ENCODE measurements at regions not wholly inside any gene's neighbourhood (a gene's known extent, or its start where the extent isn't known, plus 50 kb on each side); places are given as distances from the start of the nearest gene placed in this dataset.
"Not testable (repeated sequence)": the region's sequence is repeated elsewhere in the genome, so short reads cannot be mapped to it uniquely, and the experiment has no call there.

DNA sequence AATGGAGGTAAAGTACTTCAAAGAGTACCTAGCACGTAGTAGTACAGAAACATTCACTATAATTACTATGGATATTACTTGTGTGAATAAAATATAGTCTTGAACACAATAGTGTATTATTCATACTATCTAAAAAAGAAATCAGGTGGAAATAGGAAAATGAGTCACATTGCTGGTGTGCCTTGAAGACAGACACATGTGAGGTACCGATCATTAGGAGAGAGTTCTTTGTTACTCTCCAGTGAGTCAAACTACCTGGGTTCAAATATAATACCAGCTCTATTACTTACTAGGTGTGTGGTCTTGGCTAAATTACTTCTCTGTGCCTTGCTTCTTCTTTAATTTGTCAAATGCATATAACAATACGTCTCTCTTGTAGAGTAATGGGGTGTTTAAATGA, 50.8 kb upstream of the BEND6 start:
- DNase-seq = no peak

DNA sequence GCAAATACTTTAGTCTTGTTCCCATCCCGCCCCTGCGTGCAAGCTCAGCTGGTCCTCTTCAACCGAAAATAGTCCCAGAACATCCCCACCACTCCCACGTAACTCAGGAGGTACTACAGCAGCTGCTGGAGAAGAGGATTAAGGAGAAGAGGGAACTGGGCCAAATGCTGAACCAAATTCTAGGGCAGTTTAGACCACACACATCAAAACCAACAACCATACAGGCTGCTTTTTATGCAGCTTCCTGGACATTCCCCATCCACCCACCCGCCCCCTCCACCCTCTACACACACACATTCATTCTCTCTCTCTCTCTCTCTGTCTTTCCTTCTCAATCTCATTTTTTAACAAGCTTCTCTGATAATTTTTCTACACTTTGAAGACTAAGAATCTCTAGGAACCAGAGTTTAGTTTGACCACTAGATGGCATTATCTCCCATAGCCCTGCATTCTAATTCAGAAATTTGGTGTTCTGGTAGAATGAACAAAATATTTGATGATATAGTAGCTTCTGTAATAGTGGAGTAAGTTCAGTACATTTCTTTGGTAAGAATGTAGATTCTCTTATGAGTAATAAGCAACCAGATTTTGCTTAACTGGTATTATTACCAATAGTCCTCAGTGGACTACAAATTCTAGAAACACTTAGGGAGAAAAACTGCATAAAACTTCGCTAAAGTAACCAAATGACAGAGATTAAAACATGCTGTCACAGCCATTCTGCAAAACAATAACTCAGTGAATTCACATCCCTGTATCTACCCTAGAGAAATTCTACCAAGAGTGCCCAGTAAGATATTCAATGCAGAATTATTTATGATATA, 52.1 kb upstream of the BEND6 start:
- DNase-seq = no peak

DNA sequence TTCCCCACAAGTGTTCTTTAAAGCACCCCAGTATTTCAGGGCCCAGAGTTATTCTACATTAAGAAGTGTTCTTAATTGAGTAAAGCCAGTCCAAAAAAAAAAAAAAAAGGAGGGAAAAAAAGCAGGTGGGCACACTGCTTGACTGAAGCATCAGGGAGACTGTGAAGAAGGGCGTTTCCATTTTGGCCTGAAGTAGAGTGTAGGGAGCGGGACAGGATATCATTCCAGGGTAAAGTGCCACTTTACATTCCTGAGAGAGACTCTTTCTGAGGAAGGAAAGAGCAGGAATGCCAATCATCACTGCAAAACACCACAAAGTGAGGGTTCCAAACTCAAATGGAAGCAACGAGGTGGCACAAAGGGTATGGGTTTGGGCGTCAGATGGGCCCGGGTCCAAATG, 54.1 kb upstream of the BEND6 start:
- DNase-seq = no peak

DNA sequence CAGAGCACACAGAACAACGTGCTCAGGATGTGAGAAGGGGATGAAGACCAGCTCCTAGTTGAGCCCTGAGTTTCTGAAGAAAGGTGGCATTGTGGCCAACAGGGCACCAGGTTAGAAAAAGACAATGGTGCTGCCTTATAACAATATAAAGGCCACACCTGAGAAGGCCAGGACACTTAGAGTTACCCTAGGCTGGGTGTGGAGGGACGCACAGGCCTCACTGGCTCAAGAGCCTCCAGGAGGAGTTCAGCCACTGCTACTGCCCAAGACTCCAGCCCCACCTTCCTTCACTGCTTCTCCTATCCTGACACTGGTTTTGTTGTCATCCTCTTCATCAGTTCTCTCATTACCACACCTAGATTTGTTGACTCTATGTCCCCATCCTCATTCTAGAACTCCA, 55.2 kb upstream of the BEND6 start:
- DNase-seq = no peak

DNA sequence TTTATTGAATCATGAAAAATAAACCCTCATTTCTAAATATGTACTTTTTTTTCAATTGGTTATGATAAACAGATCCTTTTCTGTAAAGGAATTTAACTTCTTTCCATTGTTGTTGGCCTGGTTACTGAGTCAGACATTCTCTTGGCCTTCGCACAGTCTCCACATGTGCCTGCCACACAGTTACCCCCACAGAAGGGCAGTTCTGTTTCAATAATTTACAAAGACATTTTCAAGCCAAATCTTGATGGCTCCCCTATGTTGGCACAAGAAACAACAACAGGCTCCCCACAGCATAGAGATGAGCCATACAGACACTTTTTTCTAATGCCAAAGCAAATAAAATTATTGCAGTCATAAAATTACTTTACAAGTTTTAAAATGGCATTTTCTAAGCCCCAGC, 55.6 kb upstream of the BEND6 start:
- no peak for DNase-seq

DNA sequence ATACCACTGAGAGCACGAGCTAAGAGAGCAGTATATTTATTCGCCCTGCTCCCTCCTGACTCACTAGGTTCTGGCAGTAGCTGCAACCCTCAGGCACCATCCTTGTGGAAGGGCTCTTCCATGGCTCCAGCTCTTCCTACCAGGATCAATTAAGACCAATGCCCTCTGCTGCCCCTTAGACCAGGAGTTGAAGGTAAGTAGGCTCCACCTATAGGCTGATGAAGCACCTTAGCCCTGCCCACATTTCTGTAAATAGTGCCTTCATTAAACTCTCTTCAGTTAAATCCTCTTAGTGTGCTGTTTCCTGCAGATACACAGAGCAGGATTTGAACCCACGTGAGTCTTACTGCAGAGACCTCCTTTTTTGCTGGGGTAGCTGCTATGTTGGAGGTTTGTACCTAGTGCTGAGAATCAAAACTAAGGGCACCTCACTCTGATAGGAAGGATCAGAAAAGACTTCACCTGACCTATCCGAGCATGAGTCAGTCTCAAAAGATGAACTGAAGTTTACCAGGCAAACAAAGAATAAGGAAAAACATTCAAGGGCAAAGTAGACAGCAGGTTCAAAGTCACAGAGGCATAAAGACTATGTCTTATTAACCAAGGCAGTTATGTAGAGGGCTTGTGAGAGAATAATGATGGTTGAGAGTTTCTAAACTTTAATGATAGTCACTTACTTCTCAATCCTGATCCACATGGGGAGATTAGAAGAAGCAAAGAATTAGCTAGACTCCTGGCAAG, 56.9 kb upstream of the BEND6 start:
- DNase-seq = no peak

DNA sequence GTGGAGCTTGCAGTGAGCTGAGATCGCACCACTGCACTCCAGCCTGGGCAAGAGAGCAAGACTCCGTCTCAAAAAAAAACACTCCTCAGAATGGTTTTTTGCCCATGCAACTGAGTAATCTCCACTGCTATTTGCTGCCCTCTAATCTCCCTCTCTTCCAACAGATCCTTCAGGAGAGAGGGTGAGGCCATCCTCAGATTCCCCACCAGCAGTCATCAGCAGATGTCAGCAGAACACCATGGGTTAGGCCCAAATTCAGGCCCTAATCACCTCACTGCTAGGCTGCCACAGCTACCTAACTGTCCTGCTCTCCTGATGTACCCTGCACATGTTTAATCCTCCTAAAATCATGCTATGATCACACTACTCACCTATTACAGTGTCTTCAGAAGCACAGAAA, 63.2 kb upstream of the BEND6 start:
- DNase-seq = no peak

DNA sequence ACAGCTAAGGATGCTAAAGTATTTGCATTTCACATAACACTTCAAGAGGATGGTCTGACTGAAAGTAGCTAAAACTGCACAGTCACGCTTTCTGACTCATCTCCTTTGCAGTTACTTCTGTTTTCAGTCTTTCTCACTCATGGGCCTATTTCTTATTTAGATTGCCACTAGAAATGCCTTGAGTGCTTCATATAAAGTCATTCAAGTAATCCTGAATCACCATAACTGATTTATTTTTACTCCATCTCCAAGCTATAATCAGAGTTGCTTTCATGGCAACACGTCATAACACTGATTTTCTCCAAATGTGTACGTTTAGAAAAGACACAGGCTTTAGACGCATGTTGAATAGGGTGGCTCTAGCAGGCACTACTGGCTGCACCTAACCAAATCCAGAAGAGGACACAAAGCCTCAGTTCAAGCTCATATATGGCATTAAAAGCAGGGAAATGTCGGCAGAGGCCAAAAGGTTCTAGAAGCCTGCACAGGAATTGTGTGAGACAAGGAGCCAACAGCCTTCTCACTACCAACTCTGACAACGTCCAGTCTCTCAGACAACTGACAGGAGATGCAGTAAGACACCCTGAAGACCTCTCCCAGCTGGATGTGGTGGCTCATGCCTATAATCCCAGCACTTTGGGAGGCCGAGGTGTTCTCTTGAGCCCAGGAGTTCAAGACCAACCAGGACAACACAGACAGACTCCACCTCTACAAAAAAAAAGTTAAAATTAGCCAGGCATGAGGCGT, 64.1 kb upstream of the BEND6 start:
- DNase-seq = no peak

DNA sequence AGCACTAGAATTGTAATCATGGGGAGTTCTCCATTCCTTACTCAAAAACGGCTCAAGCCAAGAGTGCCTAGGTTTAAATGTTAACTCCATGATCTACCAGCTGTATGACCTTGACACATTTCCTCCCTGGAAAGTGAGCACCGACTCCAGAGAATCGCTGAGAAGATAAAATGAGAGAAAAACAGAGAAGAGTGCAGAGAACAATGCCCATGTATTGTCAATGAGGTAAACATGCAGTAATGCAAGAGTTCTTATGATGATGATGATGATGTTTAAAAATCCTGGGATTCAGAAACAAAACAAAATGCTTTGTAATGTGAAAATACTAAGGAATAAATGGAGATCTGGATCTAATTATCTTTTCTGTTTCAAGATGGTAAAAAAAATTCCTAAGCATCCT, 64.8 kb upstream of the BEND6 start:
- no peak for DNase-seq

DNA sequence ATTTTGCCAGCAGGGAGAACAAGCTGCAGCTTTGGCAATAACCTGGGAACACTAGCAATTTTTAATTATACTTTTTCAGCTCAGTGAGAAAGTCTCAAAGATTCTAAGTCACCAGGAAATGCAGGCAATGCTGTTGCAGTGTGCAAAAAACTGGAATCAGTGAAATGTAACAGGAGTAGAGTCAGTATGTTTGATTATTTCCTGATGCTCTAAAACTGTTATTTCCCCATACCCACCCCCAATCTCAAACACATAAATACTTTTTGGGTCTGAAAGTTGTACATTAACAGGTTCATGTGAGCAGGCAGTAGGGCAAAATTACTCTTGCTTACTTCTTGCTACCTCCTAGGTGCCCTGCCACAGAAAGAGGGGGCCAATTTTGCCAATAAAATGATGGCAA, 65.4 kb upstream of the BEND6 start:
- DNase-seq = no peak

DNA sequence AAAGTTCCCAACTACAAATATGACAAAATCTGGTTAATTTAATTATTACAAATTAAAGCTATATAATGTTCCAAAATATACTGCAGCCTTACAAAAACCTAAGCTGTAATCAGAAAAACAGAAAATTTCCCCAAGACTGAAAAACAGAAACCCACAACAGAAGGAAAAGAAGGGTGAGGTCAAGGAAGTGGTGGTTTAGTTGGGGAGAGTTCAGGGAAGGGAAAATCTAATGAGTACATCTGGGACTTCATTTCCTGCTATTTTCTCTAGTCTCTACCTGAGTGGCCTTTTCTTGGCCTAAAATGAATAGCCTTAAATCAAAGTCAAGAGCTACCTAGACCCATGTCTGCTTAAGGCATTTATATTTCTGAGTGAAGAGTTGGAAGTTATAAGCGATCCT, 66.2 kb upstream of the BEND6 start:
- no peak for DNase-seq

DNA sequence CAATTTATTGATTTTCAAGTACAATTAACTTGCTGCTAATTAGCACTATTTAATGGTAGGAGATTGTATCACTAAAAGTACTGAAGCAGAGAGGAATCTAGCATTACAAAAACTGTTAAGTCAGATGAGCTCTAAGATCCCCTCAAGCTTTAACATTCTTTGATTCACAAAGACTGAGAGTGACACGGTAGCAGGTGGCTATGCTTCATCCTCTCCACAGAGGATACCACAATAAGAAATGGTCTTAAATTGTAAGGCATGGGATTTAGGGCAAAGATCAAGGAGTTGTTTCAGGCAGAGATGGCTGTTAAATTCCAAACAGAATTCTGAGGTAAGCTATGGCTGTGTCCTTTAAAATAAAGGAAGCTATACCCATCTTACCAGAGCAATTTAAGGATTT, 67.8 kb upstream of the BEND6 start:
- DNase-seq = no peak

DNA sequence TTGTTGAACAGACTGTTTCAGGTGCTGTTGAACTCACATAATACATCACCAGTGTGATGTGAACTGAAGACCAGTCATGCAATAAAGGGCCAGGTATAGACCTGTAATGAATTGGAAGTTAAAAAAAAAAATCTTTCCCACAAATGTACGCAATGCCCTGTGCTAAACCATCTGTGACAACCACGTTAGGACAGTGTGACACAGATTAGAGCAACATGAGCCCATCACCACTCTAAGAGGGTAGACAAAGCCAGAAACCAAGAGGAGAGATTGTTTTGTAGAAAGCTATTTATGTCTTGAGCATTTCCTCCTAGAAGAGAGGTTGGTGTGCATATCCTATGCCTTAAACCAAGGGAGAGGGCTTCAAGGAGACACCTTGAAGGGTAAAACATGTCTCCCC, 77.0 kb upstream of the BEND6 start:
- no peak for DNase-seq

DNA sequence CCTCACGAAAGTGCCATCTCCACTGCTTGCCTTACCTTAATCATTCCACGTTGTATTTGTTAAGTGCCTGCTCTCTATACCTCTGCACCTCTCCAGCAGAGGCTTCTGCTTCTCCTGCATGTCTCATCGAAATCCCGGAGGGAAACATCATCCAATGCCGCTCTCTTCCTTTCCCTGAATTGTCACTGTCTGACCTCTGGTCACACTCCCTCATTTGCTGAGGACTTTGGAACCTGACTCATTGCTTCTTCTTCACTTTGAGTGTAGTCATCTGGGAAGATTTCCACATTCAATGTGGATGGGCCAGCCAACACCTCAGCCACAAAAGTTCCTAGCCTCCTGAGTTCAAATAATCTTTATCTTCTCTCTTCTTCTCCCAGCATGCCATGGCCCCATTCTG, 78.9 kb upstream of the BEND6 start:
- DNase-seq = no peak

DNA sequence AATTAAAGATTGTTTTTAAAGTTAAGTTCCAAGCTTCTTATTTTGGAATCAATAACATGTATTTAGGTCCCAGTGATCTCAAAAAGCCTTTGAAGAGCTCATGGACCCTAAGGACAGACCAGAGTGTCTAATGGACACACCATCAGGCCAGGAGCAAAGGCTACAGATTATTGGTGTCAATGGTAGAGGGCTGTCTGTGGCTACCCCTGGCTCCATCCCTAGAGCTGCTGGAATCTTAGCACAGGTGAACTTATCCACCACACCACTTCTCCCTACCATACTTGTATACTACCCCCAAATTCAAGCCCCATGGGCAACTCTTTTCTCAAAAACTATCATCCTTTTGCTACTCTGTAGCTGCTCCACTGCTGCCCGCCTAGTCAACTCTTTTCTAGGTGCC, 79.4 kb upstream of the BEND6 start:
- DNase-seq = no peak

DNA sequence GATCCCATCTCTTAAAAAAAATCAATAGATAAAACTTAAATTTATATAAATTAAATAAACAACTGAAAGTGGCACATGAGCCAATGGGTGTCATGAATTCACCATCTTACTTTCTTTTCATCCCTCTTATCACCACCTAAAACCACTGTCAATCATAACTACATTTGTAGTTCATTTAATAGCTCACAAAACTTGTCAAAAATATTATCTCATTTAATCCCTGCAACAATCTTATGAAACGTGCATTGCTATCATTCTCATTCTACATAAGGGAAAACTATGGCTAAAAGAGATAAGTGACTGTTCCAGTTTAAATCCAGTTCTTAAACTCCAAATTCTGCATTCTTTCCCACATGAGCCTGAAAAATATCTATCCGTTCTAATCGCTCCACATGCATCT, 80.6 kb upstream of the BEND6 start:
- DNase-seq = no peak

DNA sequence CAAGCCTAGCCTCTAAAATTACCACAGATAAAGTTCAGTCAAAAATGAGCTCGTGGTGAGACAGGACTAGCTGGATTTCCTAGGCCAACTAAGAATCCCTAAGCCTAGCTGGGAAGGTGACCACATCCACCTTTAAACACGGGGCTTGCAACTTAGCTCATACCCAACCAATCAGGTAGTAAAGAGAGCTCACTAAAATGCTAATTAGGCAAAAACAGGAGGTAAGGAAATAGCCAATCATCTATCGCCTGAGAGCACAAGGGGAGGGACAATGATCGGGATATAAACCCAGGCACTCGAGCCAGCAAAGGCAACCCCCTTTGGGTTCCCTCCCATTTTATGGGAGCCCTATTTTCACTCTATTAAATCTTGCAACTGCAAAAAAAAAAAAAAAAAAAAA, 84.9 kb upstream of the BEND6 start:
- not testable (repeated sequence) for DNase-seq

DNA sequence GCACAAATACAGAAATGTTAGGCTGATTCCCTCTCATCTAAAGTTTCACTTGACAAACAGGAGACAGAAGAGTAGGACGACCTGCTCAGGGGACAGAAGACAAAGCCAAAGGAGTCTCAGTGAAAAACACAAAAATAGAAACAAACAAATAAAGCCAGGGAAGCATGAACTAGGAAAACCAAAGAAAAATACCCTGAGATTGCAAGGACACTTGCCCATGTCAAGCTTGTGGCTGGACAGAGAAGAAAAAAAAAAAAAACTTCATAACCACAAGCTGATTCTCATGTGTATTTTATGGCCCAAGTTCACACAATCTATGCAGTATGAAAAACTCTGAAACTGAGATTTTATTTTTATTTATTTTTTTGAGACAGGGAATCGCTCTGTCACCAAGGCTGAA, 85.6 kb upstream of the BEND6 start:
- DNase-seq = no peak

DNA sequence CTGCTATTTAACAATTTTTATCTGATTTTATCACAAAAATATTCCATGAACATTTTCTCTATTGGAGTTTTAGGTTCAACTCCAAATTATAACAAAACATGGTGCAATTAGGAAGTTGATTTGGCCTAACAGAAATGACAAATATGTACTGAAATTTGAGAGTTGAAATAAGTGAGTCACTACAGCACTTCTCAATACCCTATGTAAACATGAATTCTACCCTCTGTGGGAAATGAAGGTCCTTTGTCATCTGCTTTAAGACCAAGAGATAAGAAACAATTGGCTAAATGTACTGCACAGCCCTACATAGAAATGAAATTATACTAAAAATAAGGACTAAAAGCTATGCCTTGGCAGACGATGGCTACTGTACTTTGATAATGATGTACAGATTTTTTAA, 86.2 kb upstream of the BEND6 start:
- no peak for DNase-seq

DNA sequence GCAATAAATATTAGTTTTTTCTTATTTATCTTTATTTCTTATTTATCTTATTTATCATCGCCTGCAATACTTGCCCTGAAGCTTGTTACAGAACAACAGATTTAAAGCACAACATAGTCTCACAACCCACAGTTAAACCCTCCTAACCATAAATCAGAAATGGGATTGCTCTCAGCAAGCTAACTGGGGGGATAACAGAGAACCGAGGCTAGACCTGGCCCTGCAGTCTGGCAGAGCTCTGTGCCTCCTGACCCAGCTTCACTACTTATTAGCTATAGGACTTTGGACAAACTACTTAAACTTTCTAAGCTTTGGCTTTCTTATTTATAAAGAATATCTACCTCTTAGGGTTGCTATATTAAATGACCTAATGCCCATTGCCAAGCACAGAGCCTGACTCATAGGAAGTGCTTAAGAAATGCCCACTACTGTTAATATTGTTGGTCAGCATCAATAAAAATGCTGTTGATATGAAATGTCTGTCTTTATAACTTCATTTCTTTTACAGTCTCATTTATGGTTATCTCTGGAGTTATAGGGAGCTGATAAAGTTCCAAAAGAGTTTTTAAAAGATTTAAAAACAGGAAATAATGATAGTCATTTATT, 87.9 kb upstream of the BEND6 start:
- no peak for DNase-seq

DNA sequence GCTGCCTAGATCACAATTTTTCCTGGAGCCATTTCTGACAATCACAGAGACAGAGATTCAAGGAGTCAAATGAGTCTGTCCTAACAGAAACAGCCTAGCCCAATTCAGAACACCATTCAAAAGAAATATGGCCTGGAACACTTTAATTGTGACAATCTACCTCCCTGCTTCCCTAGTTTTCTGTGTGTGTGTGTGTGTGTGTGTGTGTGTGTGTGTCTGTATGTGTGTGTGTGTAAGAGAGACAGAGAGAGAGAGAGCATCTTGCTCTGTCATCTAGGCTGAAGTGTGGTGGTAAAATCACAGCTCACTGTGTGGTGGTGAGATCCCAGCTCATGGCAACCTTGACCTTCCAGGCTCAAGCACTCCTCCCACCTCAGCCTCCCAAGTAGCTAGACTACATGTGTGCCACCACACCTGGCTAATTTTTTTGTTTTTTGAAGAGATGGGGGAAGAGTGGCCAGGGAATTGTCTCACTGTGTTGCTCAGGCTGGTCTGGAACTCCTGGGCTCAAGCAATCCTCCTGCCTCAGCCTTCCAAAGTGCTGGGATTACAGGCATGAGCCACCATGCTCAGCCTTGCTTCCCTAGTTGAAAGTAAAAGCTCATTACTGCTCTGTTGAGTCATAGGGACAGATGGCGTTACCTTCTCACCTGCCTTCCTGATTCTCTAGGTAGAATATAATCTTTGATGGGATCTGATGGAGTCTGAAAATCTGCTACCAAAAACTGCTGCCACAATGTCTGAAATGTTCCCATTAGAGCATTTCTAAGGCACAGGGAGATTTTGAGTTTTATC, 89.6 kb upstream of the BEND6 start:
- no peak for DNase-seq

DNA sequence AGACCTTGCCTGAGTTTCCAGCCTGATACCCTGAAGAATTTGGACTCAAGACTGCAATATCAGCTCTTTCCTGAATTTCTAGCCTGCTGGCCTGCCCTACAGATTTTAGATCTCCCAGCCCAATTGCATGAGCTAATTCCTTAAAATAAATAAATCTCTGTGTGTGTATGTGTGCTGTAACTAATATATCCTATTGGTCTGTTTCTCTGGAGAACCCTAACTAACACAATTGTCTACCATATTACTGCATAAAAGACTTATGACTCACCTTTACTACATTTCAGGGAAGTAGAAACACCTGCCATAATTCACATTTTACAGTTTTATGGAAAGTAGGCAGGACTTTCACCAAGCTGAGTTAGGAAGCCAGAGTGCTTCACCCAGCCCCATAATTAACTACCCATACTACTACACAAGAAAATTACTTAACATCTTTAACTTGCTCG, 90.7 kb upstream of the BEND6 start:
- no peak for DNase-seq

DNA sequence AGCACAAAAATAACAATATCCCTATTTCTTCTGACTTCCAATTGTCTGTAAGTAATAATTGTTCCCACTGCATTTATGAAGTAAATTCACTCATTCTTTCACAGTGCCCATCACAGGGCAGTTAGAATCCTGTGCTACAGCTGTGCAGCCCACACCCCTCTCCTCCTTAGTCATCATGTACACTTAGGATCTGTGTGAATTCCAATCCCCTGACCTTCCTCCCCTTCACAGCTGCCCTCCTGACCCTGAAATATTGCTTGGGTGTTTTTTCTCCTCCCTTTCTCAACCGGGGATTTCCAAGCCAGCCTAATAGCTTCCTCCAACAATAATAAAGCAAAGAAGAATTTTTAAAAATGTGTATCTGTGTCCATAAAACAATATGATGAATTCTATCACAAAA, 91.5 kb upstream of the BEND6 start:
- no peak for DNase-seq

All from T1000 (cell line).